ENCODE measurements at regions not wholly inside any gene's neighbourhood (a gene's known extent, or its start where the extent isn't known, plus 50 kb on each side); places are given as distances from the start of the nearest gene placed in this dataset.
"Not testable (repeated sequence)": the region's sequence is repeated elsewhere in the genome, so short reads cannot be mapped to it uniquely, and the experiment has no call there.

DNA sequence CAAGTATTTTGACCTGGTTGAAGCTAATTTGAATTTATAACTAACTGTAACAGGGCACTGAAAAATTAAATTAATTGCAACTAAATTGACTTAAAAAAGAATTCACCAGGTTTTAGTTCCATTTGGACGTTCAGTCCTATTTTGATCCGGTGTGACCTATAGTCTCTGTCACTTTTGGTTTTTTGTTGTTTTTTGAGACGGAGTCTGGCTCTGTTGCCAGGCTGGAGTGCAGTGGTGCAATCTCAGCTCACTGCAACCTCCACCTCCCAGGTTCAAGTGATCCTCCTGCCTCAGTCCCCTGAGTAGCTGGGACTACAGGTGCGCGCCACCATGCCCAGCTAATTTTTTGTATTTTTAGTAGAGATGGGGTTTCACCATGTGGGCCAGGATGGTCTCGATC, 91.2 kb downstream of the GADD45G start:
- DNase-seq (ENCODE audit: low read depth) = not testable (repeated sequence)

GRCh38 chr9:89696780-89697179, 92.0 kb downstream of the GADD45G start:
- DNase-seq (ENCODE audit: low read depth) = no peak

DNA sequence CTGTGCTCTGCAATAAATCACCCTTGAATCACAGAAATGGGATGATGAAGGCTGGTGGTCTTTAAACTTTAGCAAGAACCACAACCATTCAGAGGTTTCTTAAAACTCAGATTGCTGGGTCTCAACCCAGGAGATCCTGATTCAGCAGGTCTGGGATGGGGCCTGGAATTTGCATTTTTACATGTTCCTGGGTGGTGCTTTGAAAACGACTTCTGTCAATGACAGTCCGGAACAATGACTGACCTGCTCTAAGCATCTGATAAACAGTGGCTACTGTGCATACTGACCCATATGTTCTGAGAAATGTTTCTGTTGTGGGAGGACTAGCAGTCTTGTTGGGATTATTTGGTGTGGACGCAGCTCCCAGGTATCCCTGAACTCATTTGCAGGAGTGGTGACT, 92.7 kb downstream of the GADD45G start:
- DNase-seq (ENCODE audit: low read depth) = no peak

GRCh38 chr9:89698411-89699005, 93.7 kb downstream of the GADD45G start:
- no peak for DNase-seq (ENCODE audit: low read depth)

GRCh38 chr9:89699646-89700045, 94.8 kb downstream of the GADD45G start:
- DNase-seq (ENCODE audit: low read depth) = no peak

GRCh38 chr9:89701221-89701798, 96.5 kb downstream of the GADD45G start:
- DNase-seq (ENCODE audit: low read depth) = no peak

GRCh38 chr9:89702401-89702800, 97.6 kb downstream of the GADD45G start:
- no peak for DNase-seq (ENCODE audit: low read depth)

DNA sequence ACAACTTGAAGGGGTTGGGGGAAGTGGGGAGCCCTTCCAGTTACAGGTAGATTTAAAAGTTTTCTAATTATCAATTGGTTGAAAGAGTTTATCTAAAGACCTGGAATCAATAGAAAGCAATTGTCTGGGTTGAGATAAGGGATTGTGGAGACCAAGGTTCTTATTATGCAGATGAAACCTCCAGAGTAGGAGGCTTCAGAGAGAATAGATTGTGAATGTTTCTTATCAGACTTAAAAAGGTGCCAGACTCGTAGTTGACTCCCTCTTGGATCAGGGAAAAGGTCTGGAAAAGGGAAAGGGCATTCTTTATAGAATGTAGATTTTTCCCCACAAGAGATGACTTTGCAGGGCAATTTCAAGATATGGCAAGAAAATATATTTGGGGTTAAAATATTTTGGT, 100.8 kb downstream of the GADD45G start:
- no peak for DNase-seq (ENCODE audit: low read depth)

GRCh38 chr9:89706086-89706485, 101.3 kb downstream of the GADD45G start:
- DNase-seq (ENCODE audit: low read depth) = no peak

DNA sequence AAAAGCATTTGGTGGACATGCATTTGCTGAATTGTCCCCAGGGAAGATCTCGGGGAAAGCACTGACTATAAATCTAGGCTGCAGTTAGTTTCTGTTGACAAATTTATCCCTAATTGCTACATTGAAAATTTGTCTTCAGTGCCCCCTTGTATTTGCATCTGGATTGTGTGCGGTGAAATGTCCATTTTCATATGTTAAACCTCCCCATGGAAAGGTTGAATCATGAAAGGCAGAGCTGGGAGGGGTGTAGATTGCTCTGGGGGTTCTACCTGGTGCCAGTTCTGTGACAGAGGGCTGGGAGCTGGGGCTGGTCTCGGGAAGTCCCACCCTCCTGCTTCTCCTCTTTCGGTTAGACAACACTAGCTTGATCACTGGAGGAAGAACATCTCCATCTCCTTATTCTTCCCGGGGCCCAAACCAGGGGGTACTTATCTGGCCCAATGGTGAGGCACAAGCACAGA, 101.9 kb downstream of the GADD45G start:
- DNase-seq (ENCODE audit: low read depth) = no peak

- no peak for DNase-seq (ENCODE audit: low read depth)
These were observed 105.9 kb downstream of the GADD45G start for GRCh38 chr9:89710697-89711096.

GRCh38 chr9:89711866-89712265, 107.1 kb downstream of the GADD45G start:
- no peak for DNase-seq (ENCODE audit: low read depth)

DNA sequence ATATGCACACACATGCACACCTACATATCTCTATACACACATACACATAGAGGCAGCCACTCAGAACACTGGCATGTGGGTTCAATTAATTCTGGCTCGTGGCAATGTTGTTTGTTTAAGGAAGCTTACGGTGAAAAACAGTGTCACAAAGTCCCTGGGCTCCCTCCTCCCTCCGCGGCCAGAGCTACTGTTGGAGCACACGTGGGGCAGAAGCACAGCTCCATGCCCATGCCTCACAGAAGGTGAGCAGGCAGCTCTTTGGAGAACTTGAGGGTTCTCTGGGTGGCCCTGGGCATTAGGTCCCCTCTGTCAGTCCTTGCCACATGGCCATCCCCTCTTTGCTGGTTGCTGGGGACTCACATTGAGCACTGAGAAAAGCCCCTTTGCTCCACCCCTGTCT, 107.5 kb downstream of the GADD45G start:
- DNase-seq (ENCODE audit: low read depth) = no peak

DNA sequence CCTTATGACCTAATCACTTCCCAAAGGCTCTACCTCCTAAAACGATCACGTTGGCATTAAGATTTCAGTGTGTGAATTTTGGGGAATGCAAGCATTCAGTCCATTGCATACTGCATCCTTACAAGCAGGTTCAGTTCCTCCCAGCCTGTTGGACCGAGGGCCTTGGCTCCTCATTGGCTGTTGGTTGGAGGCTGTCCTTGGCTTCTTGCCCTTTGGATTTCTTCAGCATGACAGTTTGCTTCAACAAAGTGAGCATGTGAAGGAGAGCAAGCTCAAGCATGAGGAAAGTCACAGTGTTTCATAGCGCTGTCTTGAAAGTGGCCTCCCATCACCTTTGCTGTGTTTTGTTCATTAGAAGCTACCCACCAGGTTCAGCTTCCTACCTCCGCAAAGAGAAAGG, 109.5 kb downstream of the GADD45G start:
- peak; percentile 4 for DNase-seq (ENCODE audit: low read depth)

GRCh38 chr9:89715318-89715858, 110.6 kb downstream of the GADD45G start:
- no peak for DNase-seq (ENCODE audit: low read depth)

GRCh38 chr9:89715881-89716280, 111.1 kb downstream of the GADD45G start:
- no peak for DNase-seq (ENCODE audit: low read depth)

- DNase-seq (ENCODE audit: low read depth) = no peak
These were observed 111.7 kb downstream of the GADD45G start for GRCh38 chr9:89716559-89716958.

GRCh38 chr9:89718176-89718575, 113.4 kb downstream of the GADD45G start:
- DNase-seq (ENCODE audit: low read depth) = no peak

DNA sequence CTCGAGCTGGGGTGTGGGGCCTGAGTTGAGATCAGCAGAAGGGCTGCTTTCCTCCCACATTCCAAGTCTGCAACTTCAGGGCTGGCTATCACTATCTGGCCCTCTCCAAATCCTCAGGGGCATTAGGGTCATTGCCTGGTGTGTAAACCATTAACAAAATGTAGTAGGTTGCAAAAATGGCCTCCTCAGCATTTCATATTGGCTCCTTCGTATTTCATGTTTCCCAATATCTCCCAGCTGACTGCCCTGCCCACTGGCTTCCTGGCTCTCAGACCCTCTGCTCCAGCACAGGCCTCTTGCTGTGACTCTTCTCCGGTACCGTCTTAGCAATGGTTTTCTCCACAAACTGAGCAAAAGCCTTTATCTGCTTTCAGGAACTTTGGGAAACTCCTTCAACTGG, 113.8 kb downstream of the GADD45G start:
- DNase-seq (ENCODE audit: low read depth) = no peak

GRCh38 chr9:89719202-89719601, 114.4 kb downstream of the GADD45G start:
- no peak for DNase-seq (ENCODE audit: low read depth)

DNA sequence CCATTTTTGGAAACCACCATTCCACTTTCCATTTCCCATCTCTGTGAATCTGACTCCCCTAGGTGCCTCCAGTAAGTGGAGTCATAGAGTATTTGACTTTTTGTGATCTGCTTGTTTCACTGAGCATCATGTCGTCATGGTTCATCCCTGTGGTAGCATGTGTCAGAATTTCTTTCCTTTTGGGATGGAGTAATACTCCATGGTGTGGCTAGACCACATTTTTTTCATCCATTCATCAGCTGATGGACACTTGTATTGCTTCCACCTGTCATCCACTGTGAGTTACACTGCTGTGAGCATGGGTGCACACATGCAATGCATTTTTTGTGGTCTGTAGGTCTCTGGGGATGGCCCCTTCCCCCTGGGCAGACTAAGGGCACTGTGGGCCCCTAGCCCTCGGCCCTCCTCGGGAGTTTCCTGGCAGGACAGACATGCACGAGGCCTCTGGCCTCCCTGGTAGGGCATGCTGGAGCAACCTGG, 115.9 kb downstream of the GADD45G start:
- DNase-seq (ENCODE audit: low read depth) = no peak

DNA sequence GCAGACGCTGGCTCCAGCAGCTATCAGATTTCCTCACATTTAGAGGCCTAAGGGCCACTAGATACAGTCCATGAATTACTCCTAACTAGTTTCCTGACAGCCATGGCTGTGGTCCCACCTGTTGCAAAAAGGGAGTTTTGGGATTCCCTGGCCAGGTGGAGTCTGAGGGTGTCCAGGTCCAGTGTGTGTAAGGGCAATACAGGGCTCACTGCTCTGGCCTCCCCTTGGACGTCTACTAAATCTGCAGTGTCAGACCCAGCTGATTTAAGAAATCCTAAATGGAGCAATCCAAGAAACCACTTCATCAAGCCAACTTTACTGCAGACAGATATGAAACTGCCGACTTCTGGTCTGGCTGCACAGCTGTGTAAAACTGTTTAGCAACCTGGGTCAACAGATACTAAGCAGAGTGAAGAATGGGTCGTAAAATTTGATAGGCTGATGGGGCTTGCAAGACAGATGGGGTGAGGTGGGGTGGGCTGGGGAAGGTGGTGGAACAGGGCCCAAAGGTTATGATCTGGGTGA, 116.4 kb downstream of the GADD45G start:
- DNase-seq (ENCODE audit: low read depth) = no peak

DNA sequence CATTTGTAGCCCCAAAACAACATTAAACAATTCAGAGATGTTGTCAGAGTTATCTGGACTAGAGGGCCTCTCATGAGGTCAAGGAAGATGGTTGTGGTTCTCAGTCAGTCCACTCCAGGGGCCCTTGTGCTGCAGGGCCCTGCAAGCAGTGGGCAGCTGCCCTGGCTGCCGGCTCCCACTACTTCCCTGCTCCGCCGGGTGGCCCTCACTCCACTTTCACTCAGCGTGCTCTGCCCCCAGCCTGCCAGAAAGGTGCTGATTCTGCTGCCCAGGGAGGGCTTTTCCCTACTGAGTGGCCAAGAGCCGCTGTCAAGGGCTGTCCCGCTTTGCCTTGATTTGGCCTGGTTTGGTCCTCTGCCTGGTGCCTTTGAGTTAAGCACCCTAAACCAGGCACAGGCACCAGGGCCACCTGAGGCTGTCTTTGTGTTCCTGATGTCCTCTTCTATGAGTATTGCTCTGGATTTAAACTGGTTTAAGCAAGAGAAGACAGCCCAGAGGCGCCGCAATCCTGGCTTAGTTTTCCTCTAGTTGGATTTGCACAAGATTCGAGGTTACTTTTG, 117.2 kb downstream of the GADD45G start:
- DNase-seq (ENCODE audit: low read depth) = no peak

Measured in EH (cell line).